A673 (cell line): ENCODE measurements at regions not wholly inside any gene's neighbourhood (a gene's known extent, or its start where the extent isn't known, plus 50 kb on each side); places are given as distances from the start of the nearest gene placed in this dataset.

Experiments
- BruUV-seq: library from RNA; stranded (reverse); fragments of 400-500 nt; replicated peaks from 2 replicates; lab custom pipeline; 2021; lab: Mats Ljungman, UMichigan
- CTCF ChIA-PET: fragments of 300-600 bp; sonication (Branson Sonifier 250); formaldehyde crosslinking; loops from one replicate; lab custom pipeline; 2022; ENCODE audit warnings: antibody characterized with exemption; lab: Charles Lee
- POLR2A ChIA-PET: fragments of 300-600 bp; sonication (Branson Sonifier 250); formaldehyde crosslinking; loops from one replicate; lab custom pipeline; 2022; ENCODE audit warnings: antibody characterized with exemption; ENCODE audit not compliant: low non-redundant PET; lab: Charles Lee
- DNase-seq: peaks from one replicate; pipeline ENCODE4 v3.0.0-alpha.2; 2015; ENCODE audit warnings: low spot score
- H3K27ac ChIP-seq: fragments of 200-600 bp; sonication (generic); 2 replicates; pipeline ENCODE4 v1.5.1; 2016; ENCODE audit warnings: mixed run types, low read depth, mild to moderate bottlenecking, mixed read lengths, antibody characterized with exemption, low read length; ENCODE audit not compliant: poor library complexity, severe bottlenecking
- H3K27me3 ChIP-seq: fragments of 200-600 bp; sonication (generic); replicated peaks from 2 replicates; pipeline ENCODE4 v1.6.1; 2017; ENCODE audit warnings: mixed run types, low read depth, mild to moderate bottlenecking, mixed read lengths, antibody characterized with exemption, low read length; ENCODE audit not compliant: insufficient read depth, poor library complexity
- H3K36me3 ChIP-seq: fragments of 200-600 bp; sonication (generic); 2 replicates; pipeline ENCODE4 v1.6.1; 2016; ENCODE audit warnings: mixed run types, mild to moderate bottlenecking, mixed read lengths, antibody characterized with exemption, low read length; ENCODE audit not compliant: insufficient read depth, poor library complexity, severe bottlenecking
- H3K4me1 ChIP-seq: fragments of 200-600 bp; sonication (generic); 2 replicates; pipeline ENCODE4 v1.6.1; 2017; ENCODE audit warnings: mixed run types, mild to moderate bottlenecking, mixed read lengths, antibody characterized with exemption, low read length; ENCODE audit not compliant: insufficient read depth, poor library complexity, severe bottlenecking
- H3K4me3 ChIP-seq: fragments of 200-600 bp; sonication (generic); 2 replicates; pipeline ENCODE4 v1.5.1; 2016; ENCODE audit warnings: low read depth, mixed run types, mild to moderate bottlenecking, mixed read lengths, low read length; ENCODE audit not compliant: poor library complexity, severe bottlenecking
- H3K9me3 ChIP-seq: fragments of 200-600 bp; sonication (generic); 2 replicates; pipeline ENCODE4 v1.6.1; 2016; ENCODE audit warnings: mixed run types, low read depth, mild to moderate bottlenecking, mixed read lengths, antibody characterized with exemption, low read length; ENCODE audit not compliant: poor library complexity, severe bottlenecking
- CTCF ChIP-seq: fragments of 300-800, 200-600 bp; sonication (generic); conservative IDR thresholded peaks from 2 replicates; pipeline ENCODE4 v1.5.1; 2017; ENCODE audit warnings: low read depth, mild to moderate bottlenecking, antibody characterized with exemption, low read length, moderate library complexity, mixed read lengths
- EZH2 ChIP-seq: fragments of 200-600 bp; sonication (generic); IDR thresholded peaks from 2 replicates; pipeline ENCODE4 v1.6.1; 2017; ENCODE audit warnings: borderline replicate concordance, low read depth, mild to moderate bottlenecking, mixed read lengths, antibody characterized with exemption, low read length; ENCODE audit not compliant: poor library complexity, severe bottlenecking
- intact Hi-C: fragments of 100-400 bp; cut with micrococcal nuclease; formaldehyde crosslinking; loops from one replicate; pipeline ENCODE4 v1.10.0; 2022; ENCODE audit not compliant: unreplicated experiment

- Histone ChIP-seq H3K36me3 (no peaks in the 10 kb centered on the region), H3K4me3 (no peak overlapping the region), H3K4me1 (no peaks in the 10 kb centered on the region), H3K27me3 (no peaks in the 10 kb centered on the region), H3K9me3 (no peaks in the 10 kb centered on the region), H3K27ac (no peak overlapping the region)
- CTCF ChIA-PET = no interaction called here
- no peak for DNase-seq
- intact Hi-C loops = no loop called here
- no peak for TF ChIP-seq EZH2
- TF ChIP-seq CTCF = no peak
- POLR2A ChIA-PET = no interaction called here
- BruUV-seq = no TSS peak
Measured at GRCh38 chr5:87183896-87184295, 83.8 kb upstream of the RASA1 start.

- TF ChIP-seq EZH2 = no peak
- no peak for TF ChIP-seq CTCF
- intact Hi-C loops = no loop called here
- H3K27ac ChIP-seq = no peak overlapping the region
- no peak overlapping the region for H3K4me3 ChIP-seq
- ChIA-PET POLR2A (no interaction called here), CTCF (no interaction called here)
- no TSS peak for BruUV-seq
- no peaks in the 10 kb centered on the region for H3K27me3 ChIP-seq
- no peak for DNase-seq
- H3K4me1 ChIP-seq = no peaks in the 10 kb centered on the region
- H3K36me3 ChIP-seq = no peaks in the 10 kb centered on the region
- no peaks in the 10 kb centered on the region for H3K9me3 ChIP-seq
Measured at GRCh38 chr5:87184605-87185004, 83.1 kb upstream of the RASA1 start.

- Histone ChIP-seq H3K27ac (no peak overlapping the region), H3K4me3 (no peak overlapping the region), H3K27me3 (no peaks in the 10 kb centered on the region), H3K4me1 (no peaks in the 10 kb centered on the region), H3K9me3 (no peaks in the 10 kb centered on the region), H3K36me3 (no peaks in the 10 kb centered on the region)
- ChIA-PET POLR2A (no interaction called here), CTCF (no interaction called here)
- no peak for DNase-seq
- intact Hi-C loops = no loop called here
- no peak for TF ChIP-seq CTCF
- no peak for TF ChIP-seq EZH2
- BruUV-seq = no TSS peak
Measured at GRCh38 chr5:87185838-87186237, 81.8 kb upstream of the RASA1 start.
